ENCODE measurements at regions not wholly inside any gene's neighbourhood (a gene's known extent, or its start where the extent isn't known, plus 50 kb on each side); places are given as distances from the start of the nearest gene placed in this dataset.

GRCh38 chr1:3954170-3955169 lies 54.4 kb upstream of the C1orf174 start:
- DNase-seq: no peak

DNA sequence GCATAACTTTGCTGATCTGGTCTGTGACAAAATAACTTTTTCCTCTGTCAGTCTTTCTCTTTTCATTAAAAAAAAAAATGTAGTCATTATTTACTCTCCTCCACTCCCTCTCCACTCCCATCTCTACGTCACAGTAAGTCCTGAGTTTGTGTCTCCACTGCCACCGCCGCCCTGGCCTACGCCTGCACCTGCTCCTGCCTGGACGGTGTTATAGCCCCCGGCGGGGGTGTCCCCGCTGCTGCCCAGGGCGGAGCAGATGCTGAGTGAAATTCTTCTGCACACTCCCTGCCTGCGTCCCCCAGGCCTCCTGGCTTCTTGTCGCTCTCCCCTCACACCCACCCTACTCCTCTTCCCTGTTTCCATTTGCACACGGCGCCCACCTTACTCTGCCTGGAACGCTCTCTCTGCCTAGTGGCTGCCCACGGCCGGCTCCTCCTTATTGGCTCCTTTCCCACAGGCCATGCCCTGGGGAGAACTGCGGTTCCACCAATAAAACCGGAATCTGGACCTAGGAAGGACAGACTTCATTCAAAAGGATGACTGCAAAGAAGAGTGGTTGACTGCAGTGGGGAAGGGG lies 55.2 kb upstream of the C1orf174 start:
- no peak for DNase-seq

DNA sequence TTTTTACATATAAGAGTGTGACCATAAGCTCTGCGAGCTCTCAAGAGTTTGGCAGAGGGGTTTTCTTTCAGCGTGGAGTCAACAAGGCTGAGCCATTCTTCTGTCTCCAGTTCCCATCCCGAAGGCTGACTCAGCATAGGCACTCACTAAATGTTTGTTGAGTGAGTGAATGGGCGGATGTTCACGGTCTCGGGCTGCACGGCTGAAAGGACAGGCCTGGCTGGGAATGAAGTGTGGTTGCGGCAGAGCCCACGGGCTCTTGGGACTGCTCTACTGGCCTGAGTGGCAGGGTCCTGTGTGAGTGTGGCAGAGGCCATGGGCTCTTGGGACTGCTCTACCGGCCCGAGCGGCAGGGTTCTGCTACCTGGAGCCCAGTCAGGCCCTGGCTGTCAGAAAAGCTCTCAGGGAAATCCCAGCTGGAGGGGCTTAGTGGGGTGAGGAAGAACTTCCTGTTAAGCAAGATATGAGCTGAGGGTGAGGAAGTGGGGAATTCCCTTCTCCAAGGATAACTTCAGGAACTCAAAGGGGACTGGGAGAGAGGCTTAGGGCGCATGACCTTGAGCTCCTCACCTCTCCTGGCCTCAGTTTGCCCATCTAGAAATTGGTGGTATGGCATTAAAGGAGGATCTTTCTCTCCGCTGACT lies 56.6 kb upstream of the C1orf174 start:
- no peak for DNase-seq

- no peak for DNase-seq
These were observed 59.3 kb upstream of the C1orf174 start for GRCh38 chr1:3959361-3959760.

GRCh38 chr1:3963554-3963953 lies 63.5 kb upstream of the C1orf174 start:
- no peak for DNase-seq

- DNase-seq: no peak
These were observed 65.6 kb upstream of the C1orf174 start for GRCh38 chr1:3965693-3966092.

- no peak for DNase-seq
These were observed 68.8 kb upstream of the C1orf174 start for GRCh38 chr1:3968851-3969250.

DNA sequence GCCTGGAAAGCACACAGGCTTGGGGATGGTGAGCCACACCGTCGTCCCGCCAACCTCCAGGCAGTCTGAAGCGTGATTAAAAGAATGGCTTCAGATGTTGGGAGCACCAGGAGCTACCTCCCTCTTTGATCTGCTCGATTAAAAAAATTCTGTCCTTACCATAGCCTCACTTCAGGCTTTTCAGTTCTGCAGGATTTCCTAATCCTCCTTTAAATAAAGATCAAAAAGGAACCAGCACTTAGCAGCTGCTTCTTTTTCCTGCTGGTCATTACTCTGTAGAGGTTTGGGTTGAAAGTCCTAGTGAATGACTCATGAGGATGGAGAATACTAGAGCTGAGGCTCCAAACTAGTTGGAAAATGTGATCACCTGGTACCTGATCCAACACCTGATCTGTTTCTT lies 71.9 kb upstream of the C1orf174 start:
- DNase-seq: no peak

- no peak for DNase-seq
These were observed 76.0 kb upstream of the C1orf174 start for GRCh38 chr1:3975903-3976630.

DNA sequence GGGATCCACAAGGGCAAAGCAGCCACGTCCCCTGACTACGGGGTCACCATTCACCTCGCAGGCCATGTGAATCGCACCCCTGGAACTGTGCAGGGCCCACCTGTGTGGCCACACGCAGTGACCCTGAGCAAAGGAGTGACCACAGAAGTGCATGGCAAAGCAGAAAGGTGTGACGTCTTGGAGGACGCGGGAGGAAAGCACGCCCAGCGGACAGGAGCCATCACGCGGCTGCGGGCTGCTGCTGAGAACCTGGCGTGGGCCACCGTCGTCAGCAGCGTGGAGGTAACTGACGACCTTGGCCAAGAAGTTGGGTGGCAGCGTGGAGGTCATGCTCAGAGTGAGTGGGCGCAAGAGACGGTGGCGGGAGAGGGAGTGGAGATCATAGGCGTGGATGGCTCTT lies 76.7 kb upstream of the C1orf174 start:
- no peak for DNase-seq

- no peak for DNase-seq
These were observed 78.3 kb upstream of the C1orf174 start for GRCh38 chr1:3978196-3978989.

GRCh38 chr1:3978990-3979325 lies 78.9 kb upstream of the C1orf174 start:
- no peak for DNase-seq

DNA sequence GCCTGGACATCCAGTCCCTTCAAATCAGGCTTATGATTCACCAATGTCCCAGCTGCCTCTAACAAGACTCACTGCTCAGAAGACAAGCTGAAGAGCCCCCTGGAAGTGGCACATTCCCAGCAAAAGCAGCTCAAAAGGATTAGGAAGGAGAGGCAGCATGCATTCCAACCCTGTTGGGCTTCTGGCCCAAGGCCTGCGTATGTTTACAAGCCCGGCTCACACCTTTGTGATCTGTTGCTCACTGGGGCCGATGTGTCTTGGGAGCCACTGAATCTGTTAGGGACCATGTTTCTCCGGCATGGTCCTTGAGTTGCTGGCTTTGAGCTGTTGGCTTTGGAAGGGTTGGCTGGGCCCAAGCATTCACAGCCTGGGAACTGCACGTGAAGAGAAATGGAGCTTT lies 81.2 kb upstream of the C1orf174 start:
- no peak for DNase-seq

- no peak for DNase-seq
These were observed 81.9 kb upstream of the C1orf174 start for GRCh38 chr1:3981746-3982505.

DNA sequence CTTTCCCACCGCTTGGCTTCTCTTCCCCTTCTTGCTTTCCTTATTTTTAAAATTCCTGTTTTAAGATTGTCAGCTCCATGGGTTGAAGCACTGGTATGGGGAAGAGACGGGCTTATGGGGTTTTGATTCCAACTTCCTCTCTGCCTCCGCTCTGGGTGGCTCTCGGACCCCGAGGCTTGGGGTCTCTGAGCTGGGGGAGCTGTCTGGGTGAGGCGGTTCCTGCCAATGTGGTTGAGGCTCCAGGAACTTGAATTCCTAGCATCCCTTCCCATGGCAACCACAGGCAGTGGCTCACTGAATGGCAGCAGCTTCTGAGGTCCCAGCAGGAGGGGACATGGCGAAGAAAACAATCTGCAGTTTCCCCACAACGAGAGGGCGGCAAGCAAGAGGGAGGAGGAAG lies 83.1 kb upstream of the C1orf174 start:
- no peak for DNase-seq

DNA sequence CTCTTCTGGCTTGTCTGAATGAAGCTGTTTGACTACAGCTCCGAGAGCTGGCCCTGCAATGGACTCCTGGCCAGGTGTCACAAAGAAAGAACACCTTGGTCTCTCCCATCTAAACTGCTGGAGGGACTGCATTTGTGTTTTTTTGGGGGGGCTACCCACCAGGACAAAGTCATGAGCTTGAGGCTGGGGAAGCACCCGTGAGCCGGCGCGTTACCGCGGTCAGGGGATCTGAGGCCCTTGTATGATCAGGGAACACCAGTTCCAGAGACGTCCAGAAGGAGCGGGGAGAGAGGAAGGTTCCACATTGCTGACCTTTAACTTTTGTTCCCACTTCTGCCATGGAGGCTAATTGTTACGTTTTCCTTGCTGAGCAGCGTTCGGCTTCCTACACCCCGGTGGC lies 84.5 kb upstream of the C1orf174 start:
- no peak for DNase-seq

GRCh38 chr1:3986686-3987218 lies 86.7 kb upstream of the C1orf174 start:
- DNase-seq: no peak

DNA sequence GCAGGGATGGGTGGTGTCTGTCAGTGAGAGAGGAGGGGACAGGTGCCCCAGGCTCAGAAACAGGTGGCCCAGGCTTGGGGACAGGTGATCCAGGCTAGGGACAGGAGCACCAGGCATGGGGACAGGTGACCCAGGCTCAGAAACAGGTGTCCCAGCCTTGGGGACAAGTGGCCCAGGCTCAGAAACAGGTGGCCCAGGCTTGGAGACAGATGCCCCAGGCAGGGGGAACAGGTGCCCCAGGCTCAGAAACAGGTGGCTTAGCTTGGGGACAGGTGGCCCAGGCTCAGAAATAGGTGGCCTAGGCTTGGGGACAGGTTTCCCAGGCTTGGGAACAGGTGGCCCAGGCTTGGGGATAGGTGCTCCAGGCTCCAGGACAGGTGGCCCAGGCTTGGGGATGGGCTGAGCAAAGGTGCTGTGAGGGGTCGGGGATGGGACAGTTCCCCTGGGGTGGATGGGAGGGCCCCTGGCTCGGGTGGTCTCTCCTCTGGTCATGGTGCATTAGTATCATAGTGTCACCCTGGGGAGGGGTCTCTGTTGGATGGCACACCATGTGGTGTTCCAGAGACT lies 87.7 kb upstream of the C1orf174 start:
- no peak for DNase-seq

DNA sequence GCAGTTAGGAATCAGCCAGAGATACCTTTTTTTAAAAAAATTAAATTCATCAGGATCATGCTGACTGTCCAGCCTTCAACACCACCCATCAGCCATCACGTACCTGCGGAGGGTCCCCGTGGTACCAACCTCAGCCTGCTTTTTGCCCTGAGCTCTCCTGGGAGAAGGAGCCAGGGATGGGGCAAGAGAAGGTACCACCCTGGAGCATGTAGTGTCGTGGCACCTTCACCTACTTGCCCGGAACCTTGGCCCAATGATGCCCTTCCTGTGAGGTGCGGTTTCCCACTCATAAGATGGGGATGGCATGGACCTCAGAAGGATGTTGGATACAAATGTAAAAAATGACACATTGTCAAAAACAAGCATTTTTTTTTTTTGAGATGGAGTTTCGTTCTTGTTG lies 88.4 kb upstream of the C1orf174 start:
- DNase-seq: no peak

GRCh38 chr1:3989465-3989864 lies 89.4 kb upstream of the C1orf174 start:
- no peak for DNase-seq

DNA sequence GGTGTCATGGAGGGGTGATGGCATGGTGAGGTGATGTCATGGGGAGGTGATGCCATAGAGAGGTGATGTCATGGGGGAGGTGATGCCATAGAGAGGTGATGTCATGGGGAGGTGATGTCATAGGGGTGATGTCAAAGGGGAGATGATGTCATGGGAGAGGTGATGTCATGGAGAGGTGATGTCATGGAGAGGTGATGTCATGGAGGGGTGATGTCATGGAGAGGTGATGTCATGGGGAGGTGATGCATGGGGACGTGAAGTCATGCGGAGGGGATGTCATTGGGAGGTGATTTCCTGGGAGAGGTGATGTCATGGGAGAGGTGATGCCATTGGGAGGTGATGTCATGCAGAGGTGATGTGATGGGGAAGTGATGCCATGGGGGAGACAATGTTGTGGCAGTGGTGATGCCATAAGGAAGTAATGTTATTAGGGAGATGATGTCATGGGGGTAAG lies 92.1 kb upstream of the C1orf174 start:
- DNase-seq: peak; percentile 2
